Panc1 (cell line): ENCODE measurements at regions not wholly inside any gene's neighbourhood (a gene's known extent, or its start where the extent isn't known, plus 50 kb on each side); places are given as distances from the start of the nearest gene placed in this dataset.

Experiments used
- ATAC-seq: fragments of 200-7000 bp; cut with Tn5 transposase; 2 replicates; pipeline ENCODE4 v1.9.1; 2020; ENCODE audit warnings: mild to moderate bottlenecking, moderate library complexity
- BruUV-seq: library from RNA; stranded (reverse); fragments of 400-500 nt; replicated peaks from 2 replicates; lab custom pipeline; 2021; lab: Mats Ljungman, UMichigan
- CTCF ChIA-PET: fragments of 300-600 bp; sonication (Branson Sonifier 250); formaldehyde crosslinking; loops from one replicate; lab custom pipeline; 2022; ENCODE audit warnings: antibody characterized with exemption; lab: Charles Lee
- POLR2A ChIA-PET: fragments of 300-600 bp; sonication (Branson Sonifier 250); formaldehyde crosslinking; loops from one replicate; lab custom pipeline; 2022; ENCODE audit warnings: antibody characterized with exemption; lab: Charles Lee
- DNase-seq: peaks from one replicate; pipeline ENCODE4 v3.0.0-alpha.2; 2010; ENCODE audit warnings: low read depth, low spot score
- H3K27ac ChIP-seq: 2 replicates; pipeline ENCODE4 v1.5.1; 2011; ENCODE audit warnings: mild to moderate bottlenecking, low read length, inconsistent platforms
- H3K27me3 ChIP-seq: fragments of 200-500 bp; sonication (Bioruptor generic); 2 replicates; pipeline ENCODE4 v1.6.0; 2014; ENCODE audit warnings: low read length, inconsistent platforms; ENCODE audit not compliant: control insufficient read depth, insufficient read depth
- H3K36me3 ChIP-seq: fragments of 200-500 bp; sonication (Bioruptor generic); 2 replicates; pipeline ENCODE4 v1.5.1; 2014; ENCODE audit warnings: inconsistent platforms, mild to moderate bottlenecking, low read length, moderate library complexity; ENCODE audit not compliant: control insufficient read depth, insufficient read depth
- H3K4me1 ChIP-seq: 2 replicates; pipeline ENCODE4 v1.5.1; 2011; ENCODE audit warnings: inconsistent platforms, mild to moderate bottlenecking, low read length, moderate library complexity; ENCODE audit not compliant: control insufficient read depth, insufficient read depth
- H3K4me3 ChIP-seq, 2 experiments: 2 replicates each; pipeline ENCODE4 v1.5.1; 2011 to 2012; ENCODE audit warnings: low read depth in 2 of 2, low read length in 2 of 2, mild to moderate bottlenecking in 2 of 2, inconsistent platforms in 1 of 2, moderate library complexity in 1 of 2
- H3K9me3 ChIP-seq: fragments of 200-500 bp; sonication (Bioruptor generic); 2 replicates; pipeline ENCODE4 v1.5.1; 2014; ENCODE audit warnings: low read depth, mild to moderate bottlenecking, inconsistent platforms, low read length, moderate library complexity; ENCODE audit not compliant: control insufficient read depth, insufficient read depth
- CTCF ChIP-seq: fragments of 450-650 bp; IDR thresholded peaks from 2 replicates; pipeline ENCODE4 v1.5.1; 2017; ENCODE audit warnings: mild to moderate bottlenecking
- POLR2AphosphoS5 ChIP-seq: IDR thresholded peaks from 2 replicates; pipeline ENCODE4 v1.6.1; 2012; ENCODE audit warnings: mild to moderate bottlenecking, low read depth, low read length, moderate library complexity
- SIN3A ChIP-seq: IDR thresholded peaks from 2 replicates; pipeline ENCODE4 v1.6.1; 2012; ENCODE audit warnings: low read depth, mild to moderate bottlenecking, low read length, moderate library complexity, borderline replicate concordance; ENCODE audit not compliant: insufficient read depth
- TCF7L2 ChIP-seq: IDR thresholded peaks from 2 replicates; pipeline ENCODE4 v1.6.1; 2011; ENCODE audit warnings: mild to moderate bottlenecking, low read depth, low read length, inconsistent platforms
- in situ Hi-C: cut with HindIII; loops from 2 replicates; pipeline ENCODE4 v1.10.0; 2016; ENCODE audit warnings: low sequenced_read_pairs, low pct_unique_long_range_greater_than_20kb
- intact Hi-C: fragments of 100-400 bp; cut with micrococcal nuclease; formaldehyde crosslinking; loops from one replicate; pipeline ENCODE4 v1.10.0; 2022; ENCODE audit not compliant: unreplicated experiment
- TF ChIP-seq, protein P1 (sequence below), 2 experiments: IDR thresholded peaks; 2 replicates each; pipeline ENCODE4 v1.6.1; 2011 to 2012; ENCODE audit warnings: low read depth in 2 of 2, control low read depth in 1 of 2, low read length in 1 of 2, mild to moderate bottlenecking in 1 of 2, moderate library complexity in 1 of 2; ENCODE audit not compliant: insufficient read depth in 1 of 2

- POLR2A ChIA-PET, result no interaction called here
- no TSS peak for BruUV-seq
- Histone ChIP-seq H3K27ac (no peak overlapping the region), H3K36me3 (no peaks in the 10 kb centered on the region), H3K9me3 (no peaks in the 10 kb centered on the region), H3K4me1 (peaks cover 8% of the 10 kb centered on the region; the same call in 1 of the 2 replicates), H3K27me3 (peaks cover 16% of the 10 kb centered on the region), H3K4me3 (no peak overlapping the region)
- CTCF ChIA-PET, result no interaction called here
- in situ Hi-C loops (no loop called here), intact Hi-C loops (no loop called here)
- no peak for TF ChIP-seq CTCF
- TF ChIP-seq TCF7L2, result no peak
- TF ChIP-seq, protein P1, sequence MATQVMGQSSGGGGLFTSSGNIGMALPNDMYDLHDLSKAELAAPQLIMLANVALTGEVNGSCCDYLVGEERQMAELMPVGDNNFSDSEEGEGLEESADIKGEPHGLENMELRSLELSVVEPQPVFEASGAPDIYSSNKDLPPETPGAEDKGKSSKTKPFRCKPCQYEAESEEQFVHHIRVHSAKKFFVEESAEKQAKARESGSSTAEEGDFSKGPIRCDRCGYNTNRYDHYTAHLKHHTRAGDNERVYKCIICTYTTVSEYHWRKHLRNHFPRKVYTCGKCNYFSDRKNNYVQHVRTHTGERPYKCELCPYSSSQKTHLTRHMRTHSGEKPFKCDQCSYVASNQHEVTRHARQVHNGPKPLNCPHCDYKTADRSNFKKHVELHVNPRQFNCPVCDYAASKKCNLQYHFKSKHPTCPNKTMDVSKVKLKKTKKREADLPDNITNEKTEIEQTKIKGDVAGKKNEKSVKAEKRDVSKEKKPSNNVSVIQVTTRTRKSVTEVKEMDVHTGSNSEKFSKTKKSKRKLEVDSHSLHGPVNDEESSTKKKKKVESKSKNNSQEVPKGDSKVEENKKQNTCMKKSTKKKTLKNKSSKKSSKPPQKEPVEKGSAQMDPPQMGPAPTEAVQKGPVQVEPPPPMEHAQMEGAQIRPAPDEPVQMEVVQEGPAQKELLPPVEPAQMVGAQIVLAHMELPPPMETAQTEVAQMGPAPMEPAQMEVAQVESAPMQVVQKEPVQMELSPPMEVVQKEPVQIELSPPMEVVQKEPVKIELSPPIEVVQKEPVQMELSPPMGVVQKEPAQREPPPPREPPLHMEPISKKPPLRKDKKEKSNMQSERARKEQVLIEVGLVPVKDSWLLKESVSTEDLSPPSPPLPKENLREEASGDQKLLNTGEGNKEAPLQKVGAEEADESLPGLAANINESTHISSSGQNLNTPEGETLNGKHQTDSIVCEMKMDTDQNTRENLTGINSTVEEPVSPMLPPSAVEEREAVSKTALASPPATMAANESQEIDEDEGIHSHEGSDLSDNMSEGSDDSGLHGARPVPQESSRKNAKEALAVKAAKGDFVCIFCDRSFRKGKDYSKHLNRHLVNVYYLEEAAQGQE (IDR thresholded peaks at IDR 0.05; ENCODE audit: insufficient read depth in 1 of 2, low read depth in 2 of 2, low read length in 1 of 2), result no peak
- ATAC-seq (no peak), DNase-seq (no peak)
These were observed 72.7 kb downstream of the KLHDC7A start for GRCh38 chr1:18553388-18553787.

DNA sequence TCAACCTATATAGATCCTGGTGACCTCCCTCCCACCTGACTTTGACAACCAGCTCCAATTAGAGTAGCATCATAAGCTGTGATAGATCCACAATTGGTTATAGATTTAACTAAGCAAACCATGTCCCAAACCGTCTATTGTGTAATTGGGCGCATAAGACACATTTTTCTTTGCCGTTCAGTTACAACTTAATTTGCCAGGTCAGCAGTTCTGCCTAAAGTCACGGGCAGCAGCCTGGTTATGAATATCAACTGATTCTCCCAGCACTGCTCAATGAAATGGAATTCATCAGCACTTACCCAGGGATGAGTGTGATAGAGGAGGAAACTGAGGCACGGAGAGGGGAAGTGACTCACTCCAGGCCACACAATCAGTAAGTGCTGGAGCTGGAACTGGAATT lies 73.4 kb downstream of the KLHDC7A start:
- in situ Hi-C loops (no loop called here), intact Hi-C loops (no loop called here)
- Histone ChIP-seq H3K4me3 (no peak overlapping the region), H3K36me3 (no peaks in the 10 kb centered on the region), H3K27me3 (peaks cover 15% of the 10 kb centered on the region), H3K4me1 (peaks cover 8% of the 10 kb centered on the region; the same call in 1 of the 2 replicates), H3K9me3 (no peaks in the 10 kb centered on the region), H3K27ac (no peak overlapping the region)
- DNase-seq (no peak), ATAC-seq (no peak)
- ChIA-PET CTCF (interaction anchor here (0.6 kb wide), 2 partner anchors 24 to 84 kb away, joined by 3 read pairs; no protein-coding TSS in a partner anchor), POLR2A (no interaction called here)
- BruUV-seq, result no TSS peak
- no peak for TF ChIP-seq TCF7L2
- TF ChIP-seq, protein P1 (IDR thresholded peaks at IDR 0.05; ENCODE audit: insufficient read depth in 1 of 2, low read depth in 2 of 2, low read length in 1 of 2), result no peak
- TF ChIP-seq POLR2AphosphoS5, result no peak
- no peak for TF ChIP-seq CTCF
- no peak for TF ChIP-seq SIN3A
